Activated T-helper 1 cell treated with anti-CD3 and anti-CD28 coated beads, Interleukin-12 subunit alpha, Interleukin-12 subunit beta, Interleukin-2, Interleukin-4 antibody, amounts not matched to agents 30 ng/mL and 10 ng/mL and 1 ng/mL, durations not matched to agents 14 hours and 24 hours and 36 hours (primary cell): ENCODE measurements at regions not wholly inside any gene's neighbourhood (a gene's known extent, or its start where the extent isn't known, plus 50 kb on each side); places are given as distances from the start of the nearest gene placed in this dataset.

Experiments
- DNase-seq: peaks from one replicate; pipeline ENCODE4 v3.0.0; 2021; ENCODE audit warnings: low spot score
- H3K27ac Mint-ChIP-seq: one replicate; pipeline ENCODE4 v1.8.0; 2021; ENCODE audit warnings: mild to moderate bottlenecking, mixed read lengths
- H3K27me3 Mint-ChIP-seq: one replicate; pipeline ENCODE4 v1.8.0; 2022; ENCODE audit warnings: mild to moderate bottlenecking, moderate library complexity, mixed read lengths; ENCODE audit not compliant: insufficient read depth
- H3K36me3 Mint-ChIP-seq: one replicate; pipeline ENCODE4 v1.8.0; 2021; ENCODE audit warnings: low read depth, mixed read lengths
- H3K4me1 Mint-ChIP-seq: one replicate; pipeline ENCODE4 v1.8.0; 2021; ENCODE audit warnings: low read depth, mixed read lengths
- H3K4me3 Mint-ChIP-seq: one replicate; pipeline ENCODE4 v1.8.0; 2021; ENCODE audit warnings: mild to moderate bottlenecking, moderate library complexity, mixed read lengths
- H3K9me3 Mint-ChIP-seq: one replicate; pipeline ENCODE4 v1.8.0; 2021; ENCODE audit warnings: mixed read lengths
- intact Hi-C: fragments of 100-400 bp; cut with micrococcal nuclease; formaldehyde crosslinking; loops from one replicate; pipeline ENCODE4 v1.15.1; 2024

GRCh38 chr10:3901370-3901769, 116.4 kb upstream of the KLF6 start:
- Mint-ChIP-seq H3K27me3 (no peaks in the 10 kb centered on the region), H3K4me1 (peaks cover 38% of the 10 kb centered on the region), H3K27ac (peak overlapping the region; percentile 93), H3K4me3 (no peak overlapping the region), H3K36me3 (peaks cover 4% of the 10 kb centered on the region), H3K9me3 (peaks cover 8% of the 10 kb centered on the region)
- no peak for DNase-seq
- intact Hi-C loops: loop anchor here (5.0 kb wide), 1 partner anchor 71 kb away; no protein-coding TSS in a partner anchor

- no peak overlapping the region for H3K4me3 Mint-ChIP-seq
- no peak for DNase-seq
- H3K36me3 Mint-ChIP-seq: peaks cover 4% of the 10 kb centered on the region
- peaks cover 3% of the 10 kb centered on the region for H3K9me3 Mint-ChIP-seq
- peaks cover 38% of the 10 kb centered on the region for H3K4me1 Mint-ChIP-seq
- H3K27me3 Mint-ChIP-seq: no peaks in the 10 kb centered on the region
- H3K27ac Mint-ChIP-seq: no peak overlapping the region
- intact Hi-C loops: loop anchor here (5.0 kb wide), 1 partner anchor 72 kb away; no protein-coding TSS in a partner anchor
Observed at GRCh38 chr10:3900391-3900790, 115.4 kb upstream of the KLF6 start.

- H3K27me3 Mint-ChIP-seq: no peaks in the 10 kb centered on the region
- peaks cover 47% of the 10 kb centered on the region for H3K4me1 Mint-ChIP-seq
- no peak overlapping the region for H3K4me3 Mint-ChIP-seq
- H3K27ac Mint-ChIP-seq: no peak overlapping the region
- H3K9me3 Mint-ChIP-seq: peaks cover 3% of the 10 kb centered on the region
- no peak for DNase-seq
- H3K36me3 Mint-ChIP-seq: peaks cover 3% of the 10 kb centered on the region
- intact Hi-C loops: no loop called here
Observed at GRCh38 chr10:3898821-3899220, 113.8 kb upstream of the KLF6 start.

GRCh38 chr10:3897156-3897555, 112.1 kb upstream of the KLF6 start:
- Mint-ChIP-seq H3K4me1 (peaks cover 49% of the 10 kb centered on the region), H3K27me3 (no peaks in the 10 kb centered on the region), H3K36me3 (no peaks in the 10 kb centered on the region), H3K9me3 (no peaks in the 10 kb centered on the region), H3K4me3 (no peak overlapping the region), H3K27ac (no peak overlapping the region)
- intact Hi-C loops: no loop called here
- DNase-seq: no peak

- no peaks in the 10 kb centered on the region for H3K9me3 Mint-ChIP-seq
- peaks cover 44% of the 10 kb centered on the region for H3K4me1 Mint-ChIP-seq
- intact Hi-C loops: no loop called here
- H3K36me3 Mint-ChIP-seq: no peaks in the 10 kb centered on the region
- H3K27me3 Mint-ChIP-seq: no peaks in the 10 kb centered on the region
- no peak for DNase-seq
- no peak overlapping the region for H3K4me3 Mint-ChIP-seq
- H3K27ac Mint-ChIP-seq: no peak overlapping the region
Observed at GRCh38 chr10:3896161-3896560, 111.2 kb upstream of the KLF6 start.

GRCh38 chr10:3895045-3895631, 110.1 kb upstream of the KLF6 start:
- intact Hi-C loops: loop anchor here (2.0 kb wide), 1 partner anchor 66 kb away; no protein-coding TSS in a partner anchor
- no peak overlapping the region for H3K4me3 Mint-ChIP-seq
- H3K9me3 Mint-ChIP-seq: no peaks in the 10 kb centered on the region
- peak overlapping the region; percentile 18 for H3K27ac Mint-ChIP-seq
- no peak for DNase-seq
- H3K4me1 Mint-ChIP-seq: peaks cover 35% of the 10 kb centered on the region
- no peaks in the 10 kb centered on the region for H3K36me3 Mint-ChIP-seq
- H3K27me3 Mint-ChIP-seq: no peaks in the 10 kb centered on the region

- Mint-ChIP-seq H3K27me3 (no peaks in the 10 kb centered on the region), H3K4me3 (no peak overlapping the region), H3K4me1 (peaks cover 35% of the 10 kb centered on the region), H3K27ac (peak overlapping the region; percentile 23), H3K36me3 (no peaks in the 10 kb centered on the region), H3K9me3 (no peaks in the 10 kb centered on the region)
- no peak for DNase-seq
- intact Hi-C loops: loop anchor here (1.0 to 2.0 kb wide), 4 partner anchors 8 to 139 kb away; no protein-coding TSS in a partner anchor
Observed at GRCh38 chr10:3893901-3894563, 109.0 kb upstream of the KLF6 start.

GRCh38 chr10:3892440-3893425, 107.7 kb upstream of the KLF6 start:
- intact Hi-C loops: loop anchor here (1.0 to 2.0 kb wide), 3 partner anchors 42 to 140 kb away; no protein-coding TSS in a partner anchor
- no peaks in the 10 kb centered on the region for H3K27me3 Mint-ChIP-seq
- peak overlapping the region; percentile 78 for H3K27ac Mint-ChIP-seq
- no peaks in the 10 kb centered on the region for H3K9me3 Mint-ChIP-seq
- peaks cover 37% of the 10 kb centered on the region for H3K4me1 Mint-ChIP-seq
- no peaks in the 10 kb centered on the region for H3K36me3 Mint-ChIP-seq
- H3K4me3 Mint-ChIP-seq: peak overlapping the region; percentile 19
- DNase-seq: no peak

GRCh38 chr10:3891396-3891795, 106.4 kb upstream of the KLF6 start:
- Mint-ChIP-seq H3K4me1 (peaks cover 48% of the 10 kb centered on the region), H3K9me3 (no peaks in the 10 kb centered on the region), H3K27me3 (no peaks in the 10 kb centered on the region), H3K4me3 (no peak overlapping the region), H3K27ac (no peak overlapping the region), H3K36me3 (no peaks in the 10 kb centered on the region)
- intact Hi-C loops: no loop called here
- no peak for DNase-seq

- Mint-ChIP-seq H3K27me3 (no peaks in the 10 kb centered on the region), H3K4me1 (peaks cover 48% of the 10 kb centered on the region), H3K9me3 (no peaks in the 10 kb centered on the region), H3K4me3 (no peak overlapping the region), H3K36me3 (no peaks in the 10 kb centered on the region), H3K27ac (no peak overlapping the region)
- no peak for DNase-seq
- intact Hi-C loops: no loop called here
Observed at GRCh38 chr10:3890602-3891352, 105.8 kb upstream of the KLF6 start.

- H3K4me1 Mint-ChIP-seq: peaks cover 47% of the 10 kb centered on the region
- intact Hi-C loops: loop anchor here (2.0 kb wide), 1 partner anchor 13 kb away; no protein-coding TSS in a partner anchor
- no peak overlapping the region for H3K27ac Mint-ChIP-seq
Observed at GRCh38 chr10:3889961-3890522, 105.0 kb upstream of the KLF6 start.

More at GRCh38 chr10:3889961-3890522, 105.0 kb upstream of the KLF6 start:
- H3K9me3 Mint-ChIP-seq: no peaks in the 10 kb centered on the region
- no peak overlapping the region for H3K4me3 Mint-ChIP-seq
- H3K36me3 Mint-ChIP-seq: no peaks in the 10 kb centered on the region
- no peak for DNase-seq
- H3K27me3 Mint-ChIP-seq: no peaks in the 10 kb centered on the region
